HL-60 (cell line): ENCODE measurements at regions not wholly inside any gene's neighbourhood (a gene's known extent, or its start where the extent isn't known, plus 50 kb on each side); places are given as distances from the start of the nearest gene placed in this dataset.

ENCODE experiments used
- GABPA ChIP-seq: IDR thresholded peaks from 2 replicates; pipeline ENCODE4 v1.6.1; 2012; ENCODE audit warnings: low read depth
- TF ChIP-seq, protein P1 (sequence below): IDR thresholded peaks from 2 replicates; pipeline ENCODE4 v1.6.1; 2012; ENCODE audit warnings: low read depth; ENCODE audit not compliant: insufficient replicate concordance
- TF ChIP-seq, protein P2 (sequence below): IDR thresholded peaks from one replicate; pipeline ENCODE4 v1.5.1; 2011; ENCODE audit warnings: low read length, control low read depth, inconsistent platforms; ENCODE audit not compliant: insufficient read depth

DNA sequence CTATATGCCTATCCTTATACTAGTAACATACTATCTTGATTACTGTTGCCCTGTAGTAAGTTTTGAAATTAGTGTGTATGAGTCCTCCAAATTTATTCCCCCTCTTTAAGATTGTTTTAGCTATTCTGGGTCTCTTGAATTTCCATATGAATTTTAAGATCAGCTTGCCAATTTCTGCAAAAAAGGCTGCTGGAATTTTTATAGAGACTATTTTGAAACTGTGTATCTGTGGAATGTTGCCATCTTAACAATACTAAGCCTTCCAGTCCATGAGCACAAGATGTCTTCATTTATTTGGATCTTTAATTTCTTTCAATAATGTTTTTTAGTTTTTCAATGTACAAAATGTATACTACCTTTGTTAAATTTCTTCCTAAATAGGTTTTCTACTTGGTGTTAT is 79.8 kb upstream of the ETV6 start:
- no peak for TF ChIP-seq GABPA
- TF ChIP-seq, protein P1, sequence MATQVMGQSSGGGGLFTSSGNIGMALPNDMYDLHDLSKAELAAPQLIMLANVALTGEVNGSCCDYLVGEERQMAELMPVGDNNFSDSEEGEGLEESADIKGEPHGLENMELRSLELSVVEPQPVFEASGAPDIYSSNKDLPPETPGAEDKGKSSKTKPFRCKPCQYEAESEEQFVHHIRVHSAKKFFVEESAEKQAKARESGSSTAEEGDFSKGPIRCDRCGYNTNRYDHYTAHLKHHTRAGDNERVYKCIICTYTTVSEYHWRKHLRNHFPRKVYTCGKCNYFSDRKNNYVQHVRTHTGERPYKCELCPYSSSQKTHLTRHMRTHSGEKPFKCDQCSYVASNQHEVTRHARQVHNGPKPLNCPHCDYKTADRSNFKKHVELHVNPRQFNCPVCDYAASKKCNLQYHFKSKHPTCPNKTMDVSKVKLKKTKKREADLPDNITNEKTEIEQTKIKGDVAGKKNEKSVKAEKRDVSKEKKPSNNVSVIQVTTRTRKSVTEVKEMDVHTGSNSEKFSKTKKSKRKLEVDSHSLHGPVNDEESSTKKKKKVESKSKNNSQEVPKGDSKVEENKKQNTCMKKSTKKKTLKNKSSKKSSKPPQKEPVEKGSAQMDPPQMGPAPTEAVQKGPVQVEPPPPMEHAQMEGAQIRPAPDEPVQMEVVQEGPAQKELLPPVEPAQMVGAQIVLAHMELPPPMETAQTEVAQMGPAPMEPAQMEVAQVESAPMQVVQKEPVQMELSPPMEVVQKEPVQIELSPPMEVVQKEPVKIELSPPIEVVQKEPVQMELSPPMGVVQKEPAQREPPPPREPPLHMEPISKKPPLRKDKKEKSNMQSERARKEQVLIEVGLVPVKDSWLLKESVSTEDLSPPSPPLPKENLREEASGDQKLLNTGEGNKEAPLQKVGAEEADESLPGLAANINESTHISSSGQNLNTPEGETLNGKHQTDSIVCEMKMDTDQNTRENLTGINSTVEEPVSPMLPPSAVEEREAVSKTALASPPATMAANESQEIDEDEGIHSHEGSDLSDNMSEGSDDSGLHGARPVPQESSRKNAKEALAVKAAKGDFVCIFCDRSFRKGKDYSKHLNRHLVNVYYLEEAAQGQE = no peak
- TF ChIP-seq, protein P2, sequence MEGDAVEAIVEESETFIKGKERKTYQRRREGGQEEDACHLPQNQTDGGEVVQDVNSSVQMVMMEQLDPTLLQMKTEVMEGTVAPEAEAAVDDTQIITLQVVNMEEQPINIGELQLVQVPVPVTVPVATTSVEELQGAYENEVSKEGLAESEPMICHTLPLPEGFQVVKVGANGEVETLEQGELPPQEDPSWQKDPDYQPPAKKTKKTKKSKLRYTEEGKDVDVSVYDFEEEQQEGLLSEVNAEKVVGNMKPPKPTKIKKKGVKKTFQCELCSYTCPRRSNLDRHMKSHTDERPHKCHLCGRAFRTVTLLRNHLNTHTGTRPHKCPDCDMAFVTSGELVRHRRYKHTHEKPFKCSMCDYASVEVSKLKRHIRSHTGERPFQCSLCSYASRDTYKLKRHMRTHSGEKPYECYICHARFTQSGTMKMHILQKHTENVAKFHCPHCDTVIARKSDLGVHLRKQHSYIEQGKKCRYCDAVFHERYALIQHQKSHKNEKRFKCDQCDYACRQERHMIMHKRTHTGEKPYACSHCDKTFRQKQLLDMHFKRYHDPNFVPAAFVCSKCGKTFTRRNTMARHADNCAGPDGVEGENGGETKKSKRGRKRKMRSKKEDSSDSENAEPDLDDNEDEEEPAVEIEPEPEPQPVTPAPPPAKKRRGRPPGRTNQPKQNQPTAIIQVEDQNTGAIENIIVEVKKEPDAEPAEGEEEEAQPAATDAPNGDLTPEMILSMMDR = no peak
